HG02885 (cell line): ENCODE measurements at regions not wholly inside any gene's neighbourhood (a gene's known extent, or its start where the extent isn't known, plus 50 kb on each side); places are given as distances from the start of the nearest gene placed in this dataset.

Experiments
- ATAC-seq: cut with Tn5 transposase; IDR thresholded peaks from one replicate; pipeline ENCODE4 v1.9.1; 2021; ENCODE audit warnings: mild to moderate bottlenecking; ENCODE audit not compliant: unreplicated experiment, poor library complexity

DNA sequence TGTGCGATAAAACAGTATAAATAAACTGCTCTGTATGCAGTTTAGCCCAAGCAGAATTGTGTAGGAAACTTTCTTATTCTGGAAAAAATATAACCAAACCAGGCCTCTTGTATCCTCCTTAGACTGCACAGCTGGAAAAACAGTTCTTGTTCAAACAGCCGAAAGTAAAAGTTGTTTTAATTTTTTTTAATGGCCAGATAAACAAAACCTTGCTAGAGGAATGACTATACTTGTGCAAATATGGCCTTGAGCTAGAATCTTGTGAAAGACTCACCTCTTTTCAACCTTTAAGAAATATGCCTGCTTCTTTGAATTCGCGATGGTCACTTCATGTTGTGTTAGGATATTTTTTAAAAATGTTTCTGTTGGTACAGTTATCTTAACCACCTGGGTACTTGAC is 114.5 kb upstream of the MAF start:
- no peak for ATAC-seq

DNA sequence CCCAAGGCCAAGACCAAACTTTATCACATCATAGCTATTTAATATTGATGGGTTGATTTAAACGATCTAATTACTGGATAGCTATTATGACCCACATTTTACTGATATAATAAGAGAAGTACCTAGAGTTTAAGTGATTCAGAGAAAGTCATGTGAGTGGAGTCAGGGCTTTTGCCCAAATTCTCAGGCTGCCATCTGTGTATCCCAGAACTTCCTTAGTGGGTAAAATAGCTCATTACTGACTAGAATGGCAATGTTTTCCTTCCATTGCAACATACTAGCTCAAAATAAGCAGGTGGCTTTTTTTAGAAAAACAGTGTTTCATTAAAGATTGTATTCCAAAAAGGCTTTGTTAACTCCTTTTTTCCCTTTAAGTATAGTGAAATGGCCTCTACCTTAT is 113.9 kb upstream of the MAF start:
- ATAC-seq = no peak

DNA sequence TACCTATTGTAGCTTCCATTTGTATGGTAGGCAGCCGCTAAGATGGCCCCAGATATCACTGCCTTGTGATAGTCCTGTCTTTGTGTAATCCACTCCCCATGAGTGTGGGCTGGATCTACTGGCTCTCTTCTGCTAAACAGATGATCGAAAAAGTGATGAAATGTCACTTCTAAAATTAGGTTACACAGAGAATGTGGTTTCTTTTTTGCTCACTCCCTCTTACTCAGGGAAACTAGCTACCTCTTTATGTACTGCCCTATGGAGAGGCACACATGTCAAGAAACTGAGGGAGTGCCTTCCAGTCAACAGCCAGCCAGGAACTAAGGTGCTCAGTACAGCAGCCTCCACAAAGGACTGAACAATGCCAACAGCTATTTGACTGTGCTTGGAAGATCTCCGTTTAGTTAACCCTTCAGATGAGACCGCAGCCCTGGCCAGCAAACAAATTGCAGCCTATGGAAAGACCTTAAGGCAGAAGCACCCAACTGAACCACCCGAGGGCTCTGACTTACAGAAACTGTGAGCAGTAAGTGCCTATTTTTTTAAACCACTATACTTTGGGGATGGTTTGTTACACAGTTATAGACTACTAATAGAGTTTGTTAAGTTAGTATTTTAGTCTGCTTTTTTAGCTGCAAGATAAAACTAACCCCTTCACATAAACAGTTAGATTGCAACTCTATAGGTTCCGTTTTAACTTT is 113.2 kb upstream of the MAF start:
- no peak for ATAC-seq

DNA sequence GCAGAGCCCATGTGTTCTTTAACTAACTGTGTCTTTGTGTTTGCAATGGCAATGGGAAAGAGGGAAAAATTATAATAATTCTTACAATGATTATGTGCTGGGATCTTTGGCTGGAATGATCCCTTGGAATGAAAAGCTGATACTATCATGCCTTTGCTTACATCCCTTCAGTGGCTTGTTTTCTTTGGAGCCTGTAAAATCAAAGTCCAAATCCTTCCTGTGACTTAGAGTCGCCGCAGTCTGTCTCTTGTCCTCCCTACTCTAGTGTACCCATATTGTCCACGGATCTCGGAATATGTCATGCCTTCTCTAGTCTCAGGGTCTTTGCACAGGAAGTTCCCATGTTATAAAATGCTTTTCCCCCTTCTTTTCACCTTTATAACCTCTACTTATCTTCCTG is 111.7 kb upstream of the MAF start:
- no peak for ATAC-seq

DNA sequence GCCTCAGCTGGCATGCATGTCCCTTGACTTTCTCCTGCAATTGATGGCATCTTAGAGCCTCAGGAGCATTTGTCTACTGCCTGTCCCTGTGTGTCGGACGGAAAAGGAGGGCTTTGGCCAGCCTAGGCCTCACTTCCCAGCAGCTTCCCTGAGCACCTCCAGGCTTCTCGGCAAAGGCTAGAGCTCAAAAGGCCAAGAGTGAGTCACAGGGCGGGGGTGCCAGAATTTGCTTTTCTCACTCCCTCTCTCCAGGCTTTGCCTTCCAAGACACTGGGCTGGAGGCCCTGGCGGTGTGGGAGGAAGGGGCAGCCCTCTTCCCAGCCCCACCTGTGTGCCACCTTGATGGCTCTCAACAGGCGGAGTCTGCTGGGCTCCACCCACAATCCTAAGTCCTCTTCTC is 107.3 kb upstream of the MAF start:
- no peak for ATAC-seq

DNA sequence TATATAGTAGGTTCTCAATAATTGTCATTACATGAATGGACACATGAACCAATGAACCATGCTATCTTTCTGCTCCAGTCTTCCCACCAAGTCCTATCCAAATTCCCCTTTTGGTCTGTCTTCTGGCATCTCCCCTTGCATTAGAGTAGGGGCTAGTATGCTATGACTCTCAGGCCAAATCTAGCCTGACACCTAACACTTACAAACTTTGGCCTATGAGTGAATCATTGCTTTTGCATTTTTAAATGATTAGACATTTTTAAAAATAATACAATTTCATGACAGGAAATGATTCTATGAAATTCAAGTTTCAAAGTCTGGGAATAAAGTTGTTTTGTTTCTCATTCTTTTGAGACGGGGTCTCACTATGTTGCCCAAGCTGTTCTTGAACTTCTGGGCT is 102.5 kb upstream of the MAF start:
- no peak for ATAC-seq

DNA sequence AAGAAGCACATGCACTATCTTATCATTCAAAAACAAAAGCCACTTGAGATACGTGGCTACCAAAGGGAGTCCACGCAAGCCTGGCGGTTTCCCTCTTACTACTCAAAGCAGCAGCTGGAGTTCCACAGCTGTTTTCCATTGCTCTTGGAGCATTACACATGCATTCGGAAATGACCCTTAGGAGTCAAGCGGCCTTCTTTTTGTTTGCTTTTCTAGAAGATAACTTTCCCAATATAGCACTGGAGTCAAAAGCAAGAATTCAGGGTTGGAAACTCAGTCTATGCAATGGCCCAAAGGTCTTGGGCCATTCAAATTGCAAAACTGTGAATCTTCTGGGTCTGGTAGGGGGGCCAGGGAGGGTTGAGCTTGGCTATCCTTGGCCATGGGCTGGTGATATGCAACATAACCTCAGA is 97.8 kb upstream of the MAF start:
- no peak for ATAC-seq

DNA sequence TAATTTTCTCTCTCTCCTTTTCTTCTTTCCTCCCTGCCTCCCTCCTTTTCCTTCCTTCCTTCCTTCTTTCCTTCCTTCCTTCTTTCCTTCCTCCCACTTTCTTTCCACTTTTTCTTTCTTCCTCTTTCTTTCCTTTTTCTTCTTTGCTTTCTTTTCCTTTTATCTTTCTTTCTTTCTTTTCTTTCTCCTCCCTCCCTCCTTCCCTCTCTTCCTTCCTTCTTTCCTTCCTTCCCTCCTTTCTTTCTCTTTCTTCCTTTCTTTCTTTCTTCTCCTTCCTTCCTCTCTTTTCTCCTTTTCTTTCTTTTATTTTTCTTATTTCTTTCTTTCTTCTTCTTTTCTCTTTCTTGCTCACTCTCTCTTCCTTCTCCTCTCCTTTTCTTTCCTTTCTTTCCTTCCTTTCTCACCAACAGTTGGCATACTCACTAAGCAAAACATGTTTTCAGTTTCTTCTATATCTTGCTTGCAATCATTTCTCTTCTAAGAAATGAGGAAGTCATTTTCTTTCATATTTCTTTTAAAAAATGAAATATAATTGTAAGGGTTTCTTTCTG is 97.1 kb upstream of the MAF start:
- no peak for ATAC-seq

DNA sequence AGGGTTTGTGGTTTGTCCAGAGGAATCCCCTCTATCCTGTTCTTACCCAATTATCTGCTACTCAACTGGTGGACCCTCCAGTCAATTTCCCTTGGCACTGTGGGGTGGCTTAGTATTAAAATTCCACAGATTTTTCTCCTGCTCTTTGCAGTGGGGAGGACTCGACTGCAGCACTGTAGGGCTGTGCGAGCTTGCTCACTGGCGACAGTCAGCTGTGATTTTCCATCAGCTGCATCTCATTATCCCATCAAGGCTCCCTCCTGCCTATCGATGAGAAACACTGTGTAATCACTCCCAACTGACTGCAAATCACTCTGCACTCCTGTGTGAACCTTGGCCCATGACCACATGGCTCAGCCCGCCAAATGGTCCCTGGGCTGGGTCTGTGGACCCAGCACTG is 90.5 kb upstream of the MAF start:
- no peak for ATAC-seq

DNA sequence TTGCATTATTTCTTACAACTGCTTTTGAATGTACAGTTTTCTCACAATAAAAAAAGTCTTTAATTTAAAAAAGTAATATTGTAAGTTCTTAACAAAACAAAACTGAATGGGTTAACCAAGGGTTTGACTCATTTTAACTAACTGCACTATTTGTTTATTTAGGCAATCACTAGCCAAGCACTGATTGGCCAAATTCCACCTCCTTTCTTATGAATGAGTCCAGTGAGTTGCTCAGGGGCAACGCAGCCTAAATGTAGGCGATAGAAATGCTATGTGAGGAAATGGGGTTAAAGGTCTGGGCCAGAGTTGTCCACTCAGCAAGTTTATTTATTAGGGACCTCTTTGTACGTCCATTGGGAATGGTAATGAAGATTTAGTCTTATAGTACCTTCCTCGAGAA is 89.6 kb upstream of the MAF start:
- ATAC-seq = no peak

DNA sequence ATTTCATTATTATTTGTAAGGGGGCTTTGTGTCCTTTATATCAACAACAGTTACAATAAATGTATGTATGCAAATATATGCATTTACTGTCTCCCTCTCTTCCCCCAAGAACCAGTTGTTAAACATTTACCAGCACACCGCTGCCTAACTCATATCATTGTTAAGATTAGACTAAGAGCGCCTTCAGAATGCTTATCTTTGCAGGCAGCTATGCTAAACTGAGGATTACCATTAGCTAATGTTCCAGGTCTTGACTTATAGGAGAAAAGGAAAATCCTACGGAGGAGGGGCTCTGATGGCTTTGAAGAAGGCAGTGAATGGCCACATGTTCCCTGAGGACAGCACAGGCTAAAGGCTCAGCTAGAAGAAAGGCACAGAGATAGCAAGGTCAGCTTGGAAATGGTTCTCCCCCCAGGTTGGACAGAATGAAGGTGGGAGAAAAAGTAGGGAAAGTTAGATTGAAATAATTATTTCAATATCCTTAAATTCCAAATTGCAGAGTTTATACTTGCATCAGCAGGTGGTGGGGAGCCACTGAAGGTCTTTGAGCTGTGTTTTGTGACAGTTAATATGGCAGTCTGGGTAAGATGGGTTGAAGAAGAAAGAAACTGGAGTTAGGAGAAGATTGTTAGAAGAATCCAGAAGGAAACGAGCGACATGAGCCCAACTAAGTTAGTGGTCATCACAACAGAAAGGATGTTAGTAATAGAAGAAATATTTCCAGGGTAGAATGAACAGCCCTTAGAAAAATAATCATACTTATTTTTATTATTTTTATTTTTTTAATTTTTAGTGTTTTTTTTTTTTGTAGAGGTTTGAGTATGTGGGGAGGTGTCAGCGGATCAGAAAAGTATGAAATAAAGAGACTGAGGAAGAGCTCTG is 87.0 kb upstream of the MAF start:
- no peak for ATAC-seq

DNA sequence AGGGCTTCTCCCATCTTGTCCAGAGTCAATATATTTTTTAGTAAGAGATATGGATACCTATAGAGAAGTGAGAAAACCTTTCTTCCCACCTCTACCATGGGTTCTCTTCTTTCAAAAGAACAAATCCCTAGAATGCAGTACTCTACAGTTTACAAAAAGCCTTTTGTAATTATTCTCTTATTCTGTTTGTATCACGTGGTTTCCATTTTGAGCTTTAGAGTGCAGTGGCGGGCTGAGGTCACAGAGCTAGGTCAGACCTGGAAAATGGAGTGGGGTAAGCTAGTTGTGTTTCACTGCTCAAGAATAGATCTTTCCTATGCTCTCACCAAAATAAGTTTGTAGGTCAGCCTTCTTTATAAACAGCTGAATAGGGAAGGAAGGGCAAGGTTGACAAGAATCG is 85.3 kb upstream of the MAF start:
- no peak for ATAC-seq

DNA sequence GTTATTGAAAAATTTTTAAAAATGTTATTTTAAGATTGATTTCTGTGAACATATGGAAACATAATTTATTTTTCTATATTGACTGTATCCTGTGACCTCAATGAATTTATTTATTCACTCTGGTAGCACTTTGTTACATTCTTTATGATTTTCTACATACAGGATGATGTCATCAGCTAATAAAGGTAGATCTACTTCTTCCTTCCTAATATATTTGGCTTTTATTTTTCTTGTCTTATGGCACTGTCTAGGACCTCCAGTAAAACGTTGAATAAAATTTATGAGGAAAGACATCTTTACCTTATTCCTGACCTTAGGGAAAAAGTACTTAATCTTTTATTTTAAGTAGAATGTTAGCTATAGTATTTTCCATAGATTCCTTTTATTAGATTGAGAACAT is 78.8 kb upstream of the MAF start:
- no peak for ATAC-seq

DNA sequence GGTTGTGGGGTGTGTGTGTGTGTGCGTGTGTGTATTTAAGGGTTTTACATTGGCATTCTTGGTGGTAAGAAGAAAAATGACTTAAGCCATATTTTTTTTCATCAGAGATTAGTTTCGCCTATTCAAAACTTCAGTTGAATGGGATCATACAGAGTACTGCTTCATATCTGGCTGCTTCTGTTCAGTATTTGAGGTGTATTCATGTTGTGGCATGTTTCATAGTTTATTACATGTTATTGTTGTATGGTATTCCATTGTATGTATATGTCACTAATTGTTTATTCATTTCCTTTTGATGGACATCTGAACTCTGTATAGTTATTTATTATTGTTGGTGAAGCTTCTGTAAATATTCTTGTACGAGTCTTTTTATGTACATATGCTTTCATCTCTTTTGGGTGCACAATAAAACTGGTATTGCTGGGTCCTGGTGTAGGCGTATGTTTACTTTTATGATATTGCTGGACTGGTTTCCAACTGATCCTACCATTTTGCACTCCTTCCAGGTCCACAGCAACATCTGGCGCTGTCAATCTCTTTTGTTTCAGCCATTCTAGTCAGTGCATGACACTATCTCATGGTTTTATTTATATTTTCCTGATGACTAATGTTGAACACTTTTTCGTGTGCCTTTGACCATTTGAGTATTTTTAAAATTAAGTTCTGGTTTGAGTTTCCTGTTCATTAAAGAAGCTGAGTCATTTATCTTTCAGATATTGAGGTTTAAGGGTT is 77.4 kb upstream of the MAF start:
- ATAC-seq = no peak

DNA sequence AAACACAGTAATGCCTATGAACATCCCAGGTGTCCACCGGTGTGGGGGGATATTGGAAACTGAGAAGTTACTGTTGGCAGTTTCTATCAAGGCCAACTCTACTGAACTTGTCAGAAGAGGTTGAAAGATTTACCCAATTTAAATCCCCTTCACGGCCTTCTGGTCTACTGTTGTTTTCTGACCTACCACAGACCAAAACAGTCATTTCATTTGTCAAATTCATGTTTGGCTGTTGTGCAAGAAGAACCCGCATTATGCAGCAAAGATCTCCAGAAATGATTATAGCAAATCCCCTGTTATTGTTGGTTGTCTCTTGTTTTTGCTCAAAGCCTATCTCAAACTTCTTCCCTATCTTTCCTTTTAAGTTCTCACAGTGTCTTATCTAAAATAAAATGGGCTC is 73.1 kb upstream of the MAF start:
- ATAC-seq = no peak

DNA sequence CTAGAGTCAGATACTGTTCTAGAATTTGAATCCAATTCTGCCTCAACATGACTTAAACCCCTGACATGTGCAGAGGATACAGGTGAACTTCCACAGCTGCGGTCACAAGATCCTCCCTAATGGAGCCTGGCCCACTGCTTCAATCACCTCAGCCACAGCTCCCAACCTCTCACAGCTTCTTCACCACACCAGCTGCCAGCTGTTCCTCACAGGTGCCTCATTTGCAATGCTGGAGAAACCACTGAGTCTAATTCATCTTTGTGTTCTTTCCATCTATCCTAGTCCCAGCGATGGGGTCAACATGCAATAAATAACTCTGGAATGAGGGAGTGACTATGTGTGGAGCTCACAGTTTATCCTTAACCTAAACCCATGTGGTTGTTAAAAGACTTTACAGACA is 72.0 kb upstream of the MAF start:
- no peak for ATAC-seq

DNA sequence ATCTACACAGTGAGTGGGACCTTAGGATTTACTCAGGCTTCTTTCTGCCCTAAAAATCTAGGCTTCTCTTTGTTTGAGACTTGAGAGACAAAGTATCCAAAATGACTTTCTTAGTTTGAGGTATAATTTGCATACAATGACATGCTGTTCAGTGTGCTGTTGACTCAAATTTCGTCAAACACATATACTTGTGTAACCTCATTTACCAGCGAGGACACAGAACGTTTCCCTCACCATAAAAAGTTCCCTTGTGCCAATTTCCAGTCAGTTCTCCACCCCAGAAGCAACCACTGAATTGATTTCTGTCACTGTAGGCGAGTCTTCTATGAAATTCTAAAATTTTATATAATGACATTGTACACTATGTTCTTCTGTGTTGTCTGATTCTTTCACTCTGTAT is 68.0 kb upstream of the MAF start:
- ATAC-seq = no peak

DNA sequence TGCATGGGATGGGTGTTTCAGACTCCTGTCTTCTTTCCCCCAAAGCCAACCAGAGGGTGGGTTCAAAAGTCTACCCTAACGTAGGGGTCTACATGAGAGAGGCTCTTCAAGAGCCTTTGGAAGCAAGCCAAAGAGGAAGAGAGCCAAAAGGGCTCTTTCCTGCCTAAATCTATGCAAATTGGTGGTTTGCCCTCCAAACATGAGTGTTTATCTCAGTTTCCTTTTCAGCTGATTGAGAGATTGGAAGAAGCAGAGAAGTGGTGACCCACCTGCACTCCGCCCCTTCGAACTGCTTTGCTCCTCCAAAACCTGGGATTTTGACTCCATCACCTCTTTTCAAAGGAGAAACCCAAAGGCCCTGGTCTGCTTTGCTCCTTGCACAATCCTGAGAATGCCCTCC is 65.4 kb upstream of the MAF start:
- ATAC-seq = no peak

DNA sequence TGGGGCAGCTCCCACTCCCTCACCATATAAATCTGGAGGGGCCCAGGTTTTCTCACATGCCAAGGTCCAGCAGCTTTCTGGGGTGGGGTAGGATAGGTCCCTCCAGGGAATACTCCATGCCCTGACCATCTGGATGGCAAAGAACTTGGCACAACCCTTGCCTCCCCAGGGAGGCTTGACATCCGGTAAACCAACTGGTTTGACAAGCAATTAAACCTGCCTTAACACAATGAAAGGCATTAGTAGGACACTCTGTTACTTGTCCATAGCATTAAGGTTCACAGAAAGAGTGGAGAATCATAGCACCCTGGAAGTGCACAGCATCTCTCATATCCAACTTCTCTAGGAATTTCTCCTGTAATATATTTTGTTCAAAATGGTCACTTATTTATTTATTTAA is 63.9 kb upstream of the MAF start:
- ATAC-seq = no peak

DNA sequence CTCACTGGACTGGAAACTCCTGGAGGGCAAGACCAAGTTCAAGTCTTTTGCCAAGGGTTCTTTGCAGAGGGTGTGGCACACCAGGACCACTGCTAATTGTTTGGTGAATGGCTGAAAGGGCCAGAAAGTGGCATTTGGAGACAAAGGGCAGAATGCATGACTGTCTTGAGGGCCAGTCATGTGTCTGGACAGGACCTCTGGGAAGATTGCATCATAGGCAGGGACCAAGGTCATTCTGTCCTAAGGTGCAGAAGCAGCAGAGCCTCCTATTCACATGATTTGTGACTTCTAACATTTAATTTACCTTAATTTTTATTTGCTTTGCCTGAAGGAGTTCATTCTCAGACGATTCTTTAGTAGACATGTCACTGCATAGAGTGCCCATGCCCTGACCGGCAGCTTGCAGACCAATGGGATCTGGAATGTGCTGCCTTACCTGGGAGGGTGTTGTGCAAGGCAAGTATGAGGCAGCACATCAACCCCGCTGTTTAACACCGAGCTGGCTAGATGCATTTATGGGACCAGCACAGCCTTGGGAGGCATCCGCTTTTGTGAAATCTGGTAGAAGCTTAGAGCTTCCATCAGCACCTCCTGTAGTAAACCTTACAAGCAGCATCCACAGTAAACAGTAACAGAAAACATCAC is 62.3 kb upstream of the MAF start:
- ATAC-seq = no peak

DNA sequence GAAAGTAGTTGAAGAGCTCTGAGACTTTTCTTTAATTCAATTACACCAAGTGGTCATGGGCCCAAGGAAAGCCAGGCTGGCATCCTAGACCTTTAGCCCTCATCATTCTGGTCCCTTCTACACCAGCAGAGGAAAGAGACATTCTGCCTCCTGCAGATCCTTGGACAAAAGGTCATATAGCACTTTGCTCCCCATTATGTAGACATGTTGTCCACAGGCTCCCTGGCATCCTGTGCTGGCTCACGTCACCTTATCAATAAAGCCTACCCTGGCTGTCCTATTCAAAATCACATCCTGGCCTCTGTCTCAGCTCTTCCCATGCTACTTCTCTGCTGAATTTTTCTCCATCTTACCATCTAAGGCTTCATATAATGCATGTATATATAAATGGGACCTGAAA is 61.6 kb upstream of the MAF start:
- no peak for ATAC-seq
